Activated T-cell treated with anti-CD3 and anti-CD28 coated beads, Interleukin-2, amount 50 U/mL, for 1 hour (primary cell): ENCODE measurements at regions not wholly inside any gene's neighbourhood (a gene's known extent, or its start where the extent isn't known, plus 50 kb on each side); places are given as distances from the start of the nearest gene placed in this dataset.

Experiments used
- DNase-seq: peaks from one replicate; pipeline ENCODE4 v3.0.0-alpha.2; 2020

DNA sequence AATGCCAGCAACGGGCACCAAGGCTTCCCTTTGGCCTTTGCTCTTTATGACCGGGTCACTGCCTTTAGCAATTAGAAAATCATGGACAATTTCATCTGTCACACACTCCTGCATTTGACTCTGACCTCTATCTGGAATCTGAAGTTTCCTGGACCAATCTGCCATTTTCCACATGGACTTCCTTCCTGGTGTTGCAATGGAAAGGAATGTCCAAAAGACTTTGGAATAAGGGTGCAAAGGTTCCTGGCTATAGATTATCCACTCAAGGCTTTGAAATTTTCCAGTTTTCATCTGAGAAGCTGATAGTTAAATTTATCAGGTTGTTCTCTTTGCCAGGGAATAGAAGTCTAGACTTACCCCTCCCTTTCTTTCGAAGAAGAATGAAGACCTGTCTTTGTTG is 523.1 kb upstream of the ZNF462 start:
- no peak for DNase-seq

DNA sequence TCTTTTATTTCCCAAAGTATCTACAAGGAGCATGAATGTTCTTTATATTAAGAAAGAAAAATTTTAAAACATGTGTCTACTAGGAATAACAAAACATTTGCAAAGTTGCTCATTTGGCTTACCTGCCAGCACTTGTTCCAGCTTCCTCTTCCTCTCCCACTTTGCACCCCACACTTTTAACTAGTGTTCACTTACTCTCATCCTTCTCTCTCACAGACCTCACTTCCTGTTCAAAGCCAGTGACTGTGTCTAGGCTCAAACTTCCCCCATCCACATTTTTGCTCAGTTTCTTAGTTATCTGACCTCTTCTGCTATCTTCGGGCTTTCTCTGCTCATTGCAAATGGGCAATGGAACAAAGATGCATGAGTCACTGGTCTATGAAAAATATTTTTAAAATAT is 512.2 kb upstream of the ZNF462 start:
- no peak for DNase-seq

DNA sequence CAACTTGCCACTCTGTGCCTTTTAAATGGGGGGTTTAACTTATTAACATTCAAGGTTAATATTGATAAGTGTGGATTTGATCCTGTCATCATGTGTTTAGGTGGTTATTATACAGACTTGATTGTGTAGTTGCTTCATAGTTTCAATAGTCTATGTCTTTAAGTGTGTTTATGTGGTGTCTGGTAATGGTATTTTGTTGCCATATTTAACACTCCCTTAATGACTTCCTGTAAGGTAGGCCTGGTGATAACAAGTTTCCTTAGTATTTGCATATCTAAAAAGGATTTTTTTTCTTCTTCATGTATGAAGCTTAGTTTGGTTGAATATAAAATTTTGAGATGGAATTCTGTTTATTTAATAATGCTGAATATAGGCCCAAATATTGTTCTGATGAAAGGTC is 506.0 kb upstream of the ZNF462 start:
- DNase-seq = no peak

DNA sequence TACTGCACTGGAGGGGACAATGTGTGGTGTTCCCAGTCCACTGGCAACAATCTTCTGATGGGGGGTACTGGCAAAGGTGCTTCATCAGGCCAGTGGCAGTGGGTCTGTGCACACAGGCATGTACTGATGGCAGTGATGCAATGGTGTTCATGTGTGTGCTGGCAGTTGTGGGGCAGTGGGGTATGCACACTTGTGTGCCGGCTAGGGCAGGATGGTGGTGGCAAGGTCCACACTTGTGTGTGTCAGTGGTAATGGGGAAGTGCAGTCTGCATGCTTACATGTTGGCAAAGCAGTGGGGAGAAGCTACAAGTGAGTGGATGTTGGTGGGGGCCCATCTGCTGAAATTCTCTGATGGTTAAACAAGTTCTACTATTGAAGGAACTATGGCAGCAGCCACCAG is 504.6 kb upstream of the ZNF462 start:
- DNase-seq = no peak

DNA sequence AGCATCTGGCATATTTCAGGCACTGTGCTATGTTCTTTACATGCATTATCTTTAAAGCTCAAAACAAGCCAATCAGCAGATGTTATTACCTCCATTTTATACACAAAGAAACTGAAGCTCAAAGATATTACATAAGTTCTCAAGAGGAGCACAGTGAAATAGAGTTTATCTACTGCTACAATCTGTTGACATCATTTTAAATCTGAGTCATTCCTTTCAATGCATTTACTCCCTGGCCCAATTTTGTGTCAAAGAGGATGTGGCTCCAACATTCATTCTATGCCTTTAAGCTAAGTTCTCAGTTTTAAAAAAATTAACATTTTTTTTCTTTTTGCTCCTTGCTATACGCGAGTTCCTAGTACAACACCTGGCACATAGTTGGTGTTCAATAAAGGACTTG is 486.3 kb upstream of the ZNF462 start:
- no peak for DNase-seq

DNA sequence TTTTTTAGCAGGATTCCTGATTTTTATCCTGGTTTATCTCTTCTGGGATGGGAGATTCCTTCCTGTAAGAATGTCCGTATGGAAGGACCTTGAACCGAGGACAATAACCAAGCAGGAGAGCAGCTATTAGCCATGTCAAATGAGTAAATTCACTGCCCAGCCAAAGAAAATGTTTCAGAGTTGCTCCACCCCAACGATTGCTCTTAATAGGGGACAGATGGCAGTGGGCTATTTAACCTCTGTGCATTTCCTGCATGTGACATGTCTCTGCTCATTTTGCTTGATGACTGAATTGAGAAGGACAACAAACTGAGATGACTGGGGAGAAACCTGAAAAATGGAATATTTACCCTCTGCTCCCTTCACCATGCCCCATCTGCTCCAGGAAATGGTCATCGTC is 479.9 kb upstream of the ZNF462 start:
- DNase-seq = no peak

DNA sequence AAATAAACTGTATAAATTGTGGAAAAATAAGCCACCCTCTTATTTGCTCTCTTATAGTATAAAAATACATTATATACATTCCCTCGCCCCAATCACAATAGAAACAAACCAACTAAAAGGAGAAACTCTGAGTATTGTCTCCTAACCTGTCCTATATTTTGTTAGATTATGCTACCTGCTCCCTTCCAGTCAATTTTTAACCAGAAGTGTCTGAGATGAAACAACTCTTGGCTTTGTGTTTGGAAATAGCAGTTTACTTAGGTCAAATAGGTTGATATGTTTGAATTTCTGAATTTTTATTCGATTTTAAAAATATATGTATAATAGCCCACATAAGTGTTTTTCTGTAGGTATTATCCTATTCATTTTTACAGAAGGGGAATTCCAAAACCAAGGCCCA is 475.0 kb upstream of the ZNF462 start:
- DNase-seq = no peak

DNA sequence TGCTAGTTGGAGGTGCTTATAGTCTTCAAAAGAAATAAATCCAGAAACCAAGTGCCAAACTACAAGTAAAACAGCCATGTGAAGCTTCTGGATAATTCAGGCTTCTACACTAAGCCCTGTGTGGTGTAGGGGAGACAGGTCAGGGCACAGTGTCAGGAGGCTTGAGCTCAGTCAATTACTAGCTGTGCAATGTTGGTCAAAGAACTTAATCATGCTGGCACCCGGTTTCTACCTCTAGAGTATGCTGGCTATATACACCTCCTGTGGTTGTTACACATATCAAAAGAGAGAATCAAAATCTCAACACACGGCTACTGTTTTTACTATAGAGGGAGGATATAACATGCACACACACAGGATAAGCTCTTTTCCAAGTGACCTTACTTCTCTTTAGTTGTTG is 469.7 kb upstream of the ZNF462 start:
- DNase-seq = no peak

DNA sequence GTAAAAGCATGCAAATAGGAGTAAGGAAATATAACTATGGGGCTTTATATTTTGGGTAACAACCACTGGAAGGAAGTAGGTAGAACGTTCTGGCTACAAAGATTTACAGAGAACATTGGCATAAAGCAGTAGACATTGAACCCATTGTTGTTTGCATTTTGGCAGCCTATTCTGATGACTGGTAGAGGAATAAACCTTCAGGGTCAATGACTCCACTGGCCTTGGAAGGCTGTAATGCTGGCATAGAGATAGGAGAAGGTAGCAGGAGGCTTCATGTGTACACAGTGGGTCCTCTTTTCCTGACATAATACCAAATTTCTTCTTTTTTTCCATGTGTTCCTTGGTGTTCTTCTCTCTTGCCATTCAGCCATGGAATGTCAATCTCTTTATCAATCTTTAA is 462.8 kb upstream of the ZNF462 start:
- DNase-seq = no peak

DNA sequence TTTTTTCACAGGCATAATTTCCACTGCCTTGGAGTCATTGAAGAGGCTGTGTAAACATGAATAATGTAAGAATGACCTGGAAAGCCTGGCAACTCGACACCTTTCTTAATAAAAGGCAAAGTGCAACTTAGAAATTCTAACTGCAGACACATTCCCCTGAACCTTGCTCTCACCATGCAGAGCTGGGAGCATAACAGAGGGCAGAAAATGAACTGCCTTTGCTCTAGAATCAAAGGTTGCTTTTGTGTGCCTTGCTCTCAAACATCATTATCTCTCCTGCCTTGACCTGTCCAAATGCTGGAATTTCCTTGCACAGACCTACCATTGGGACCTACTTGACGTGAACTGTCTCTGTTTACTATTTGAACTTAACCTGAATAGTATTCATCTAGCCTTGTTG is 462.0 kb upstream of the ZNF462 start:
- DNase-seq = no peak

DNA sequence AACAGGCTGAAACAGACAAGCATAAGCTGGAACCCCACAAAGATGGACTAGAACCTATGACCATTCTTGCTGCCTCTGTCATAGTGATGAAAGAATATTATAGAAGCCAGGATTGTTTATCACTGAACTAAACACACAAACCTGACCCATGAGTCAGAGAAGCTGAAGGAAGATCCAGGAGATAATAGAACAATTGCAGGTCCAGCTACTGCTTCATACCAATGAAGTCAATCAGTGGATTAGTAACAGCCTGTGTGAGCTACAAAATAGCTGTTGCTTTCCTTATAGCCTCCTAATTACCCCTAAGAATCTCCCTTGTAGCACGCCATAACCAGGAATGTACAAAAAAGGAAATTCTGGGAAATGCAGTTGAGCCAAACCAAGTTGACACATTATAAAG is 459.9 kb upstream of the ZNF462 start:
- no peak for DNase-seq

DNA sequence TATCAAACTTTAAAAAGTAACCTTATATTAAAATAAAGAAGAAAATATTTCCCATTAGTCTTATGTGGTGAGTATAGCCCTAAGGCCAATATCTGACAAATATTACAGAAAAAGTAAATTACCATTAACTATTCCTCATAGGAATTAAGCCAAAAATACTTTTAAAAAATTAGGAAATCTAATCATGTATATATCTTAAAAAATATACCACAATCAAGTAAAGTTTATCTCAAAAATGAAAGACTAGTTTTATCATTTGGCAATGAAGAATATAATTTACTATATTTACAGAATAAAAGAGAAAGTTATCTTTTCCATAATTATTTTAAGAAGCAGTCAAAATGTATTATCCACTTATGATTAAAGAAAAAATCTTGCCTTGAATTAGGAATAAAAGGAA is 458.8 kb upstream of the ZNF462 start:
- no peak for DNase-seq

DNA sequence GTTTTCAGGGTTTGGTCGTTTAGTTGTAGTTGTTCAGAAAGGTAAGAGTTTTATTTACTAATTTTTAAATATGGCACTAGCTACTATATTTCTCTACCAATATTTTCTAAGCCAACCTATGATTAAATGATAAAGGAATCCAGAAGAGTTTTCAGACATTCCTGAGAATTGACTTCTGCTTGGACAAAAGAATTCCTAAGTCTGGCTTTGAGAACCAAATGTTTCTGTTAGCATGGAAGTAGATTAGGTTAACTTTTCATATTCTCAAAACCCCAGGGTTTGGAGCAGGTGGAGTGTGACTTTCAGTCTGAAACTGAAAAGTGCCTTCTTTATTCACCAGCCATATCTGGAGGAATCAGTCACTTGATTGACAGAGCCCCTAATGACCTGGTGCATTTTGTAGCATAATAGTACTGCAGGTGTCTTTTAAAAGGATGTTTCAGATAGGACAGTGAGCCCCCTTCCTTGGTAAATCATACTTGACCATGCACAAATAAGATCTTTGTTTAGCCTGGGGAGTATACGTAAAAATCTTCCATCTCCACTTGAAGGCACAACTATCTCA is 457.0 kb upstream of the ZNF462 start:
- DNase-seq = no peak

DNA sequence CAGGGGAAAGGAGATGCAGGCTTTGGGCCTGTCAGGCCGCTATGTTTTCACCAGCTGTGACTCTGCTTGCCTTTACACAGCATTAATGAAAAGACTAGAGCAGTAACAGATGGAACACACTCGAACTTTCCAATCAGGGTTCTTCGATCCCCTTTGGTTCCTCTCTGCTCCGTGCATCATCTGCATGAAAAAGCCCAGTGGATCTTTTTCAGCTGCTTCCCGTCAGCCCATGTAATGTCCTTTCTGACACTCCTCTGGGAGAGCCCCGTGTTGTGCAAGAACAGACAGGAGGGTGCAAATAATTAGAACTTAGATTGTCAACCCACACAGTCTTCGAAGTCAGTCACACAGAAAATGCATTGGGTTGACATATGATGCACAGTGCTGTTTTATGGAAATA is 448.9 kb upstream of the ZNF462 start:
- no peak for DNase-seq

DNA sequence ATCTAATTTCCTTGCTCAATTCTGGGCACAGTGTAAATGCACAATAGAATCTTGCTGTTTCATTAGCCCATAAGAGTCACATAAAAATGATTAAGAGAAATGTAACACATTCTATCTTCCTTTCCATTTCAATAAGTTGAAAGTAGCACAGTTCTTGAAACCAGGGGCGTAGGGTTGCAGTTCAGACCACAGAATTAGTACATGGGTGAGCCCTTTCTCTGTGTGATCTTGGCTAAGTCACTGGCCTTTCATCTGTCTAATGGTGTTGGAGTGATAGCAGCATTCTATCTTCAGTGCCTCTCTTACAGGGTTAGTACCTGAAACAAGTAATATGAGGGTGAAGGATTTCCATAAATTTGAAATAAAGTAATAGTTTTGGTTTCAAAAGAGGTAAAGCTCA is 445.3 kb upstream of the ZNF462 start:
- DNase-seq = no peak

DNA sequence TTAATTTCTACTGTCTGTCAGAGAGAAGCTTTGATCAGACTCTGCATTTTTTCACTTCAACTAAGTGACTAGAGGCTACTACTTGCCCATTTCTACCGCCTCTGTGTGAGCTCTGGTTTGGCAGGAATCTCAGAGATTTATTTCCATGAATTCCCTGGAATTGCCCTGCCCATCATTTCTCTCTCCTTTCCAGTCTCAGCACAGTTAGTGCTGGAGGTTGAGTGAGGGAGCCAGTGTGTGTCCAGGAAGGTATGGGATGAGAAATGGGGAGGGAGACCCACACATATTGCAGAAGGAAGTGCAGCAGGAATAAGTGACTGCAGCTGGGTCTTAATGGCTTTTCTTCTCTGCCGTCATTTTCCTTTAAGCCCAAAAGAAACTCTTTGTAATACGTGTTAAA is 443.1 kb upstream of the ZNF462 start:
- DNase-seq = no peak

DNA sequence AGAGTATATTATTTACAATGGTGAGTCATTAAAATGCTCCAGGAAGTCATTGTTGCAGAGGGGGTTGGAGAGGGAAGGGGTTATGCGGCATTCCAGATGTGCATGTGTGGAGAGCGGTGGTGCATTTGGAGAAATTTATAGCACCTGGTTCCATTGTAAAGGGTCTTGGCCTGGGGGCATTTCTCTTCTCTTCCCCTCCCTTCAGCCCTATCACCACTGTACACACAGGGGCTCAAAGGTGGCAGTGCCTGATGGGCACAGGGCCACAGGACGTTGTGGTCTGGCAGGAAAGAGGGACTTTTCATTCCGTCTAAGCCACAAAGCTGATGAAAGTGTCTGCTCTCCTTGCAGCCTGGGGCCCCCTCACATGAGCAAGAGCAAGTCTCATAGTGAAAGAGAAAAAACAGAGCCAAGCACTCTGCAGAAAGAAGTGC is 442.4 kb upstream of the ZNF462 start:
- DNase-seq = no peak

DNA sequence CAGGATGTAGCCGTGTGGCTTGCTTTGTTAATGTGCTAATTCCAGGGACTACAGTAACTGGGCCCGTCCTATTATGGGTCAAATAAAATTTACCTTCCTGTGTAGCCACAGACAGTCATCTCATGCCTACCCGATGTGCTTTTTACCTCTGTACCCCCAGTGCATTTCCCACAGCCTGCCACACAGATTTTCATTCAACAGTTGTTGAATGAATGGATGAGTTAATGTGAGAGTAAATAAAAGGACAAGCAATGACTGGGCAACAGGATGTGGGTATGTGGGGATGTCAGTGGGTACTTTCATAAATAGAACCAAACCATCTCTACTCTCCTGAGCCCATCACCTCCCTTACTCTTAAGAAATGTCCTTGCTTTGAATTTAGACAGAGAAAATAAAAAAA is 441.2 kb upstream of the ZNF462 start:
- DNase-seq = no peak

DNA sequence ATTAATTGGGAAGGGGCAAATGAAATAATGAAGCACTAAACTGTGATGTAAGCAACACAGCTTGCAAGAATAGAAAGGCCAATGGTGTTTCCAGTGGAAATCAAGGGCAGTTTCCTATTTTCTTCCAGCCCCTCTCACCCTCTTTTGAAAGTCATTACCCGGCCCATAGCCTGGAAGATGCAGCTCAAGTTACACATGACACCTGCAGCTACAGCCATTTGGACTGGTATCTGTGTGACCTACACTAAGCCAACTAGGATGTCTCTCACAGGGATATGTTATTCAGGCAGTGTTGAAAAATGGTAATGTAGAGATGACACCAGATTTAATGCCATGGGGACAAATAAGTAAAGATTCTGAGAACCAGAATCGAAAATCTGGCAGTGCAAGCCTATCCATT is 439.4 kb upstream of the ZNF462 start:
- DNase-seq = no peak

DNA sequence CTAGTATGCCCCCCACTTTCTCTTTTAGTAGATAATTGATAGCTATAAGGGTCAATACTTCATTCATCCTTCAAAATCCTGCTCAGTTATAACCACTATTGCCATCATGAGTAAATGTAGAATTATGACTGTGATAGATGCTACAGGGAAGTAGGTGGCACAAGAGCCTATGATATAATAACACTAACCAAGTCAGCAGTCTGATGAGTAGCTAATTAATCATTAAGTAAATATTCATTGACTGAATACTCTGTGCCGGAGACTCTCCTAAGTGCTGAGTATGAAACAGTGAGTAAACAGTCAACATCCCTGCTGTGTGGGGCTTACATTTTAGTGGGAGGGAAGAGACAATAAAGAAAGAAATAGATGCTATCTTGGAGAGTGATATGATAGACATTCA is 430.3 kb upstream of the ZNF462 start:
- no peak for DNase-seq

DNA sequence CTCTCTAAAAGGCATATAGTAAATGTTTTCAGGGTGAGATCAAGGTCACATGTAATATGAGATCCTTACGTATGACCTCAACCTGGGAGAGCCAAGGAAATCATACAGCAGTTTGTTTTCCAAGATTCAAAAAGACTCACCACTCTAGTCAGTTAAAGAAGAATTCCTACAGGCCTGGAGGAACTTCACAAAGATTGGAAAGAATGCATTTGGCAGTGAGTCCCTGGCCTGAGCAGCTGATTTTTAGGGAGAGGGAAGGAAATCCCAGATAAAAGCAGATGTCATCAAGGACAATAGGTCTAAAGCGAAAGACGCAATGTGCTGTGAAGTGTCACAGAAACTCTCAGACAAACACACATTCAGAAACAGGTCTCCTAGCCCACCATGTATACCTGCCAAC is 424.0 kb upstream of the ZNF462 start:
- DNase-seq = no peak

DNA sequence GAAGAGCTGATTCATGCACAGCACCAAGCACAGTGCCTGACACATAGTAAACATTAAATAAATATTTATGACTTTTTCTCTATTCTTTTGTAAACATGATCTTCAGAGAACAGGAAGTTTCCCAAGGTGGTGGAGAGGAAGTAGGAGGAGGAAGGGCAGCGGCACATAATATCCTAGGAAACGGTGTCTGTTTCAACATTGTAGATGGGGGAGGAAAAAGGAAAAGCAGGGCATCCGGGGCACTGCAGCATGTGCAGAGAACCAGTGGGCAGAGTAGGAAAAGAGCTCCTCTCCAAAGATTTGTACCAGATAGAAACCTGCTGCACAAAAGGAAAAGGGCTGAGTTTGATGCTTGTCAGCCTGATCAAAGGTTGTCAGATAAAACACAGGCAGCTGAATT is 421.7 kb upstream of the ZNF462 start:
- DNase-seq = no peak

DNA sequence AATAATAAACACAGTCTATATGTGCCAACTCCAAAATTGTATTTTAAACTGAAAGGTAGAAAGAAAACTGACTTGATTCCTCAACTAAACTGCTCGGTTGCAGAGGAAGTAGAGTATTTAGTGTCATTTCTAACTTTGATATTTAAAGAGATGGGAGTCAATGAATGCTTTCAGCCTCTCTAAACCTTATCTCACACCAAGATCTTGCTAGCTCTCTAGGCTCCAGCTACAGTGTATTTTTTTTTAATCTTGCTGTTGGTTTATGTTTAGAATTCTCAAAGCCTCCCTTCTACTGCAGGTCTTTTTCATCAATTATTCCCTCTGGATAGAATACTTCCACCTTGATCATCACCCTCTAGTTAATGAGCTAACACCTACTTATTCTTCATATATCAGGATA is 419.4 kb upstream of the ZNF462 start:
- no peak for DNase-seq

DNA sequence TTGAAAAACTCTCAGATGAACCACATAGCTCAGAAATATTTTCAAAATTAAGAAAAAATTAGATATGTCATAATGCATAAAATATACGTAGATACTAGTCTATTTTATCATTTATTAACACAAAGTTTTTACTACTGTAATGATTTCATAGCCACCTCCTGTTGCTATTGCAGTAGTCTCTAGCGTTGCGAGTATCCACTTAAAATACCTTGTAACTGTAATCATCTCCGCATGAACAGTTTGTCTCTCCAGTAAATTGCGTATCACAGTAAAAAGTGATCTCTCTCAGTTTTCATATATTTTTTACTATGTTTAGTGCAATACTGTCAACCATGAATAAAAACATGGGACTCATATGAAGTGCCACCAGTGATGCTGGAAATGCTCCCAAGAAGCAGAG is 417.9 kb upstream of the ZNF462 start:
- no peak for DNase-seq

DNA sequence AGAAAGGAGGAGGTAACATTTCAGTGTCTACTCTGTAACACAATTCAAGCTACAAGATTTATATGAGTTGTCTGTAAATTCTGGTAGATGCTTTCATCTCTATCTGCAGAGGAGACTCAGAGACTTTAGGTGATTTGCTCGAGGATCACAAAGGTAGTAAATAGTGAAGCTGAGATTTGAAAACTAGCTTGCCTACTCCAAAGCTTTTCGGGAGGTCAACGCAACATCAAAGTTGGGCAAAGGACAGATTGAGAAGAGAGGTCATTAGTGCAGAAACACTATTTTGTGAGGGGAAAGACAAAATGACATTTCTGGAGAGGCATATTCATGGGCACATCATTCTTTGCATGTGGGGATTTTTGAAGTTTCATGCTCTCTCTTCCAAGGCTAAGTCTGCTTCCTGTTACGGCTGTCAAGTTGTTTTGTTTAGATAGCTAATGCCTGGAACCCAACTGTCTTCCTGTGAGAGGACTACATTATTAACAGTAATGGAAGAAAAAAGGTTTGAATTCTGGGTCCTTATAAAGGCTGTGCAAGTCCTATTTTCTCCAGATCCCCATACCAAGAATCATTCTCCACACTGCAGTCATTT is 413.5 kb upstream of the ZNF462 start:
- DNase-seq = no peak

DNA sequence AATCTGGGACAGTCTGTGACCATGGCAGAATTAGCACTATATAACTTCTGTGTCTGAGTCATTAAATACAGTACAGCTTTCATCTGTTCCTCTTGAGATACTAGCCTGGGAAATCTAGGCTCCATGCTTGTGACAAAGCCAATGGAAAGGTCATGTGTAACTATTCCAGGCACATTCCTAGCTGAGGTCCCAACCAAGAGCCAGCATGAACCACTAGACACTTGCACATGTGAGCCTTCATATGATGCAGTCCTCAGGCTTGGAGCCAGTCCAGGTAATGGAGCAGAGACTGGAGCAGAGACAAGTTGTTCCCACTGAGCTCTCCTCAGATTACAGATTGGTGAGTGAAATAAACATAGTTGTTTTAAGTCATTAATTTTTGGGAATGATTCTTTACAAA is 412.4 kb upstream of the ZNF462 start:
- no peak for DNase-seq
